ENCODE measurements at regions not wholly inside any gene's neighbourhood (a gene's known extent, or its start where the extent isn't known, plus 50 kb on each side); places are given as distances from the start of the nearest gene placed in this dataset.

DNA sequence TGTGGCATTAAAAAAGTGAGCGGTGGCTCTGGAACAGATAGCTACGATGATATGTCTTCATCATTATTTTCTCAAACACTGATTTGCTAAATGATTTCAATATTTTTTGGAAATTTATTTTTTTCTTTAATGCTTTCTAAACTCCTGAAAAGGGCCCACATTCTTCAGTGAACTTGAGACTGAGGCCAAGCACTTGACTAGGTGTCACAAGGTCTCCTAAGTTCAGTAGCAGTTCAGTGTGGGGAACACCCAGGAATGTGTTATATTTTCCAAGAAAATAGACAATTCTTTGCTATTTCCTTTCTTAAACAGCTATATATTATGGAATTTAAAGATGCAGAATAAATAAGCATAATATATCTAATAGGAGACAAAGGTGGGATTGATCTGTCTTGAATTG lies 850.9 kb downstream of the USP25 start:
- DNase-seq (ENCODE audit: low read depth): no peak

DNA sequence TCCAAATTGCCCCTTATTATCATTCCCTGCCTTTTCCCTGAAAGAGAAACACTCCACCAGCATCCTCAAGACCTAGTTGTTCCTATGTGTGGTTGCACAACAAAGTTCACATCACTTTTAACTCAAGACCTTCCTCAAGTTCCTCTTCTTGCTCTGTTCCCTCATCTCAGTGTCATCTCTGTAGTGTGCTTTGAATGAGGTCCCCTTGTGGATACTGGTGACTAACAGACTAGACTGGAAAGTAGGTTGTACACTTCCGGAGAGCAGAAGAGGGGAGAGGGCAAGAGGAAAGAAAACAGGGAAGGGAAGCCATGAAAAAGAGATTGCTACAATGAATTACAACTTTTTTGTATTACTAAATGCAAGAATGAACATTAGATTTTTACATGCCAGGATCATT lies 853.8 kb downstream of the USP25 start:
- no peak for DNase-seq (ENCODE audit: low read depth)

DNA sequence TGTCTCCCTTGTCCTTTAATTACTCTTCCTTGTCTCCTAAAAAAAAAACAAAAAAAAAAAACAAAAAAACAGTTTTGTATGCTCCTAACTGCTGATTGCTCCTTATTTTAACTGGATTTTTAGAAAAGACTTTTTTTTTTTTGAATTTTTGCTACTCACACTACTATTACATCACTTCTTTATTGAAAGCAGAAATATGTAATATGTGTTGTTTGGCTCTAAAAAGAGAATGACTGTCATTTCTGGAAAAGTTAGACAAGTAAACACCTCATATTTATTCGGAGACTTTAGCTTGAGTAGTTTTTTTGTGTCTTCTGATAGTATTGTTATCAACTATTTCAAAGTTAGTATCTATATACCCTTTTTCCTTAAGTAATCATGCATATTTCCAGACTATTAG lies 855.0 kb downstream of the USP25 start:
- no peak for DNase-seq (ENCODE audit: low read depth)

DNA sequence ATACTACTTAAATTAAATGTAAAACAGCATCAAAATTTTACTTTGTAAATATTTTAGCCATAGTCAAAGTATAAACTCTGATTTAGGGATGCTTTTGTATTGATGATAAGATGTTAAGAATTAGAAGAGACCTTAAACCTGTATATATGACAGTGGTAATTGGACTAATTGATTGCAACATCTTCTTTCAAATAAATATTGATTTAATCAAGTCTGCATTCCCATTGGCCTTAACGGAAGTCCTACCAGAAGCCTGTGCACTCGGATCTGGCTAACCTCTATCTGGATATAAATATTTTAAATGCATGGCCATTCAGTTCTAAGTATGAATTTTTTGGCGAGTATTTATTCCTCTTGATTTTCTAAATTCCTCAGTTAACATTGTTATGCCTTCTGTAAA lies 856.1 kb downstream of the USP25 start:
- no peak for DNase-seq (ENCODE audit: low read depth)

DNA sequence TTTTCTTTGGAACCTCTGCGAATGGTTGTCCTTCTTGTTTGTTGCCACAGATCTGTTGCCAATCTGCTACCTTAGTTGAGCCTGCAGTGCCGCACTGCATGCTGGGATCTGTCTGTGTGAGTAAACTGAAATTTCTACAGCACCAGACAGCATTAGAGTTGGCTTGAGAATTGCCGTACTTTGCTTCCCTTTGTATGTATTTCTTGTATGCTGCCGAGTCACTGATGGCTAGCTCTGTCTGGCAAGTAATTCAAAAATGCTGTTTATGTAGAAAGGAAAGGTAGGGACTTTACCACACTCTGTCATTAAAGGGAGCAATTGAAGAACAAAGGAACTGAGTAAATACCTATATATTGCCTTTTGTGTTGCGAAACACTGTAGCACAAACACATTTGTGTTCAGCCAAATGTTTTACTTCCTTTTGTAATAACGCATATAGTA lies 857.4 kb downstream of the USP25 start:
- DNase-seq (ENCODE audit: low read depth): no peak

DNA sequence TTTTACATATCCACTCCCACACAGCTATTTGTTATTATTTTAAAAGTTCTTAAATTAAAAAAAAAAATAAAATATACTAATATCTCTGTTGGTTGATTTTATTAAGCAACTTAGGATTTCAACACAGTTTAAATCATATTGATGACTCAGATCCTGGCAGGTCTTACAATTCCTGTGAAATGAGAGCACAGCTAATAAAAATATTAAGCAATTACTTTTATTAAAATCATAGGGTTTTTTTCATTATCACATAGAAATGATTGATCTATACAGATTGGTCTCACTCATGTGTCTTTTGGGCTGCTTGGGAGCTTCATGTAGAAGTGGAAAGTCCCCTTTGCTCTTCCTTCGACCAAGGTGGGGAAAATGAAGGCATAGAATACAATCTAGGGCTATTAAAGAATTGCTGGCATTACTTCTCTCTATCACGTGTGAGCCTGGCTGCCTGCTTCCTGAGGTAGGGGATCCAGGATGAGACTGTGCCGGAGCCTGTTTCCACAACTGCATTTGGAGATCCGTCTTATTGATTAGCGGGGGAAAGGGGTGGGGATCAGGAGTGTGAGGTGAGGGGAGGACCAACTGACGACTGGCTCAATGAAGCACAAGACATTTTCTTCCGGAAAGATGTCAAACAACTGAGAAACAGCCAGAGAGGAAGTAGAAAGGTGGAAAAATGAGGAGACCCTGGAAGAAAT lies 858.0 kb downstream of the USP25 start:
- DNase-seq (ENCODE audit: low read depth): no peak

DNA sequence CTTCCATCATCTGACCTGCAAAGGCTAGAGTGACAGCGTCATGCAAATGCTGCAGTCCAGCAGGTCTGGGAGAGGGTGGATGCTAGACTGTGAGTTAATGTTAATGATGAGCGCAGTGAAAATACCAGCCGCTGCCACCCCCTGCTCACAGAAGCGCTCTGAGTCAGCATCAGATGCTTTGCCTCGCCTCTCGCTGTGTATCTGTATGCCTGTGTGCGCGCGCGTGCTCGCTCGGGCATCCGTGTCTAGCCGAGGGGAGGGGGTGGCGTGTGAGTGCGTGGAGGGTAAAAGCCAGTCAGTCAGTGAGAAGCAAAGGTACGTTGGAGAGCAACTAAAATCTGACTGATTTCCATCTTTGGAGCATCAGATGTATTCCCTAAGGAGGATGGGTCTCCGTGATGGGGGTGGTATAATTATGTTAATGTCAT lies 858.7 kb downstream of the USP25 start:
- DNase-seq (ENCODE audit: low read depth): peak; percentile 20

DNA sequence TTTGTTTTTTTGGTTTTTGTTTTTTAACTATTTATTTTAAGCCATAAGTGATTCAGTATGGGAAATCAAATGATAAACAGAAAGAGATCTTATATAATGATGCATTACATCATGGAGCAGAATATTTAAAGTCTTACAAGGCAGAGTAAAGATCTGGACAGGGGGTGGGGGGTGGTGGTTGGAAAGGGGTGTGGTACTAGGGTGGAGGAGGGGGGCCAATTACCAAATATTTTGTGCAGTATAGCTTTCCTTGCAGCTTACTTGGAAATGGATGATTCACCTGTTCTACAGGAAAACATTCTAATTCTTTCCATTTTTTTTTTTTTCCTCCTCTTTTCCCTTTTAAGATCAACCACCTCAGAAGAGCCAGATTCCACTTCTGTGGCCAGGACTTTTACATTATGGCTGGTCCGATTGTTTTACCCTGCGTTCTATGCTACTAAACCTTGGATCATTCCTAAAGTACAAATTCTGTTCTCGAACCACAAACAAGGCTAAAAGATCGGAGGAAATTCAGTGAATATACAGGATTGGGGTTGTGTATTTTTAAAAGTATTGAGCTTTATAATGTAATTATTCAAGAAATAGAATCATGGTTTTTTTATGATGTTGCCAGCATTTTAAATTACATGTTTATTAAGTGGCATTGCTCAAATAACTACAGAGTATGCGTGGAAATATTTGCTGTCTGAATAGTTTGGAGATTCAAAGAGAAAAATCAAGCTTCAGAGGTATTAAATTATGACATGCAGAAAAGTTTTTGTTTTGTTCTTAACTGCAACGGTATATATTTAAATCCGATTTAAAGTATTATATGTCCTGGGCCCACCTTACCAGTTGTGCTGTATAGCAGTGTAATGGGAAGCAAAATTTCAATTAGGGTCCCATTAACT lies 859.5 kb downstream of the USP25 start:
- DNase-seq (ENCODE audit: low read depth): no peak

DNA sequence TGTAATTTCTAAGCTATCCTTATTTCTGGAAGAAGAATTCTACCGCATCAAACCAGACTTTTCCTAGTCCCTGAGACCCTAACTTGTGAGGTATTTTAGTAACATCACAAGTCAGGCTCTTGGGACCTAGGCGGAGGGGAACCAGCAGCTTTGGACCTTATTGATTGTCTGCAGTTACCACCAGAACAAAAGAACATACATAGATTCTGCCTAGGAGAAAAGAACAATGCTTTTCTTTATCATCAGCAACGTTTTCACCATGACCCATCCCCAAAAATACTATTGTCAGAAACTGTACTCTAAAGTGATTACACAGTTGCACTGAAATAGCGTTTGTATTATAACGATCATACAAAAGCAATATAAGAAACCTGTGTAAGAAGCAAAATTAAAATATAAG lies 860.4 kb downstream of the USP25 start:
- DNase-seq (ENCODE audit: low read depth): no peak

DNA sequence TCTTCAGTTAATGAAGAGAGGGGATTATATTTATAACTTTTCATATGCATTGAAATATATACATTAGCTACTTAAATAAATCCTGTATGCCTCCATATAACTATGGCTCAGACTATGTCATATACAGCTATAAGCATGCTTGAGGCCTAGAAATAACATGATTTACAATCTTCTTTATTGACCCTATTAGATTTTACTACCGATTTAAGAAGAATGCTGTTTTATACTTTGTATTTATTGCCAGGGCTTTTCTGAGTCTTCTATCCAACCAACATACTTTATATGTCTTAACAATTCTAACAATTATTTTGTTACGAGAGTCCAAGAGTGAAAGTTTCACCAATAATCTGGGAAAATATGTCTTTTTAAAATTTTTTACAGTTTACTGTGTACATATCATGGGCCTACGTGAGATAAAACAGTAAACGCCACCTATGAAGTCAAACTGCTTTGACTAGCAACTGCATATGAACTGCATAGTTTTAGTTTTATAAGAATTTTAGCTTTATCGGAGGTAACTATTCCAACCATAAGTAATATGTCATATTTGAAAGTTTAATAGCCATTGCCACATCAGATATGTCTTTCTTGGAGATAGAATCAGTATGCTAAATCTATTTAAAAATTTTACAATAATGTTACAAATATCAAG lies 861.0 kb downstream of the USP25 start:
- DNase-seq (ENCODE audit: low read depth): no peak

DNA sequence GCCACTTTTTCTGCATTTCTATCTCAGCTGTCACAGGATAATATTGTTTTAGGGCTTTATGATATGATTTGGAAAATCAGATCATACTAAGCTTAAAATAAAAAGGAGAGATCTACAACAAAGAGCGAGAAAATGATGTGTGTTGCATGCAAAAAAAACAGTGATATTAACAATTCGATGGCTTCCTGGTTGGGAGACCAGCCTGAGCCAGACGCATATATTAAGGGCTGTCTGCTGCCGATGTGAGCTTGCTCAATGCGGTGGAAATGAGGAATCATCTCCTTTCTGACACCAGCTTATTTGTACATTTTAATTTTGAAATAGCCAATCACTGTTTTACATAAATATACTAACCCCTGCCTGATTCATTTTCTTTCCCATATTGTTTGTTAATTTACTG lies 862.6 kb downstream of the USP25 start:
- no peak for DNase-seq (ENCODE audit: low read depth)

DNA sequence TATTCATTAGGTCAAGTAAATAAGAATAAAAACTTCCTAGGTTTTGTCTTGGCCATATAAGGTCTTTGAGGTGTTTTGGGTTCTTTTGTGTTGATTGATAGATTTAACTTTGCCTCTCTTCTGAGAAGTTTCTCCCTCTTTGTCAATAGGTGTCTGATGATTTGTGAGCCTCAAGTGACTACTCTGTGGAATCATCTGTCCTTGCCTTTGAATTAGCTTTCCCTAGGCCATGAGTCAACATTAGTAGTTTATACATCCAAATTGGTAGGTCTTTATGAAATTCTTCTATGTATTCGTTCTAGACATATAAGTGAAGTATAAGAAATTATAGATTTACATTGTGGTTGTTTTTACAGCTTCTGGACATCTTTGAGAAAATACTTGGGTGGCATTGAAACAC lies 864.4 kb downstream of the USP25 start:
- no peak for DNase-seq (ENCODE audit: low read depth)

DNA sequence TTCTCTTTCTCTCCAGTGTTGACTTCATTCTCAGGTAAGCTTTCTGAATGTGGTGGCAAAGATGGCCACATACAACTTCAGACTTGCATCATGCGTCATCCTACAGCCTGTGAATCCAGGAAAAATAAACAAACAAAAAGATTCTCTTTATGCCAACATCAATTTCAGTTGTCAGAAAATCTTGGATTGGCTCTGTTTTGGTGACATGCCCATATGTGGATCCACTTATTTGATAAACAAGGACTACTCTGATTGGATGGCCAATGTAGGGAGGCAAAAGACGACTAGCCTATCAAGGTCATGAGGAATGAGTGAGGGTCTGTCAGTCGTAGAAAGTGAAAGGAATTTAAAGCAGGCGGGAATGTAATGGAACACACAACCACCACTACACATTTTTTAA lies 866.6 kb downstream of the USP25 start:
- DNase-seq (ENCODE audit: low read depth): no peak

DNA sequence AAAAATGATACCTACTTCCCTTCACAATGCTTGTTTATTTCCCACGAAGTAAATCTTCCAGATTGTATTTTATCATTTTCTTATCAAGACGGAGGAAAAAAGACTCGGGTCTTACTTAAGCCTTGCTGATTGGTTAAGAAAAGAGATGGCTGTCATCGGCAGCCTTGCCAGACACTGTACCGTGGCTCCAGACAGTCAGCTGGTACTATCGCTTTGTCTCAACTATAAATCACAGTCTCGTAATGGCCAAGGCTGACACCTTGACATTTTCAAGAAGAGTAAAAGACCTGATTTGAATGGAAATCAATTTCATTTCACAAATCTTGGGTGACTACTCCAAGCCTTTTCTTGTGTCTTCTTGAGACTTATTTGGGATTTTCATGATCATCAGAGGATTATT lies 868.0 kb downstream of the USP25 start:
- DNase-seq (ENCODE audit: low read depth): no peak

DNA sequence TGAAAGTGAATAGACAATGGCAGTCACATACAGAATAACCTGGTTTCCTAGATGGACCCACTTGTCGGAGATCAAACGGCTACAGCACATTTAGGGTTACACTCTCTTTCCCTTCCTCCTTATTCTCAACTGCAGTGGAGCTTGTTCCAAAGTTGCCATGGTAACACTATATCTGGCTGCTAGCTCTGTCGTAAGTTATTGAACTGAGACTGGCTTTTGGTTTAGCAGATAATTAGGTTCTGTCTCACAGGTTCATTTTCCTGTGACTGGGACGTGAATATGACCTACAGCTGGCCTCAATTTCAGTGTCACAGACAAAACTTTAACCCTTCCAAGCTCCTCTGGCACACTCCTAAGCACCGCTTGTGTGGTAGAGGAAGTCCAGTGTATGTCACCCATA lies 875.8 kb downstream of the USP25 start:
- no peak for DNase-seq (ENCODE audit: low read depth)

DNA sequence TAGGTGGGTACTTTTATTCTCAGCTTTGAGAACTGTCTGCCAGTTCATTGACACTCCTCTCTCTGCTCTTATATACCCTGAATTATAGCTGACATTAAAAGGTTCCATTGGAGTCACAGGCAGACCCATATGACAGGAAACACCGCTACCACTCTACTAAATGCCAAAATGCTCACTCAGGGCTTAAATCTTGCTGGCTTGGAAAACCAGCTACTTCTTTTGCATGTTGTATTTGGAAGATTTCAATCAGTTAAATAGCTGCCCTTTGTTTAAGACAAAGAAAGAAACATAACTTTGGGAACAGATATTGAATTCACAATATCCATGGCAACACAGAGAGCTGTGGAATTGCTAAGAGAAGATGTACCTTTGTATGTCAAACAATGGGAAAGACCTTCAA lies 876.5 kb downstream of the USP25 start:
- no peak for DNase-seq (ENCODE audit: low read depth)

DNA sequence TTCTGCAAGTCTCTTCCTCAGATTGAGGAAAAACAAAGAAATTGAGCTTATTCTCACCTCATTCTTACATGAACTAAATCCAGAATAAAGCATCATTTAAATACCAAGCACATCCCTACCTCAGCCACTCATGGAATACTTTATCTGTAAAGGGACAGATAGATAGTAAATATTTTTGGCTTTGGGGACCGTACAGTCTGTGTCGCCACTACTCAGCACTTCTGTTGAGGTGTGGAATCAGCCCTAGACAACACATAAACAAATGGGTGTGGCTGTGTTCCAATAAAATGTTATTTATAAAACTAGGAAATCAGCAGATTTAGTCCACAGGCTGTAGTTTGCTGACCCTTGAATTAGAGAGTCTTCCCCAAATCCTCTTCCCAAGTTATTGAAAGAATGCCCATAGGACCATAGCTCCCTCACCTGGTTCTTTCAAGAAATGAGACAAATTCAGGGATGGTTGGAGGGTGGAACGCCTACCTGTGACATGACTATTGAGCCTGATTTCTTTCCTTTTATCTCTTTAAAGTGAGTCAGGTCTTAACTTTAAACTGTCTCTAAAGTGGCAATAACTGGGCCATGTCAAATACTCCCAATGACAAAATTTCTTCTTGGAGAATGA lies 878.5 kb downstream of the USP25 start:
- no peak for DNase-seq (ENCODE audit: low read depth)

DNA sequence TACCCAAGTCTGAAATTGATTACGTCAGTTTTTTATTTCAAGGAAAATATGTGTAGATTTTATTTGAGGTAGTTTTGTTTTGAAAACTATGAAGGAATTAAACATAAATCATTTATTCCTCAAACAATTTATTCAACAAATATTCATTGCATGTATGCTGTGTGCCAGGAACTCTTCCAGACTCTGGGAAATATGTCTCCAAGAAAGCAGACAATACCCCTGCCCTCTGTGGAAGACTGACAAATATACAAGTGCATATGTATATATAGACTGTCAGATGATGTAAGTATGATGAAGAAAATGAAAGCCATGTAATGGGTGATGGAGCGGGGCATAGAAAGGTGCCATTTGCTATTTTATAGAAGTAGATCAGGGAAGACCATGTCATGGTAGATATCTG lies 889.5 kb downstream of the USP25 start:
- no peak for DNase-seq (ENCODE audit: low read depth)

DNA sequence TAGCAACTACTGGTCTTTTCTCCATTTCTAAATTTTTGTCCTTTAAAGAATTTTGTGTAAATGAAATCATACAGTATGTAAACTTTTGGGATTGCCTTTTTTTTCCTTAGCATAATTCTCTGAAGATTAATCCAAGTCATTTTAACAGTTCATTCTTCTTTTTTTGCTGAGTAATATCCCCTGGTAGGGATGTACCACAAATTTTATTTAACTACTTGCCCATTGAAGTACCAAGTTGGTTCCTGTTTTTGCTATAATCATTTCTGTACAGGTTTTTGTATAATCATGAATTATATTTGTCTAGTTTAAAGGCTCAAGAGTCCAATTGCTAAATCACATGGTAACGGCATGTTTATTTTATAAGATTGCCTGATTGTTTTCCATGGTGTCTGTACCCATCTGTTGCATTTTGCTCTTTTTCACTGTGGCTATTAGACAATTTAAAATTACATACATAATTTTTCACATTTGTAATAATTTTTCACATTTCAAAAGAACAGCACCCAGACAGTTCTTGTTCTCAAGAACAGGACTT lies 891.1 kb downstream of the USP25 start:
- no peak for DNase-seq (ENCODE audit: low read depth)

DNA sequence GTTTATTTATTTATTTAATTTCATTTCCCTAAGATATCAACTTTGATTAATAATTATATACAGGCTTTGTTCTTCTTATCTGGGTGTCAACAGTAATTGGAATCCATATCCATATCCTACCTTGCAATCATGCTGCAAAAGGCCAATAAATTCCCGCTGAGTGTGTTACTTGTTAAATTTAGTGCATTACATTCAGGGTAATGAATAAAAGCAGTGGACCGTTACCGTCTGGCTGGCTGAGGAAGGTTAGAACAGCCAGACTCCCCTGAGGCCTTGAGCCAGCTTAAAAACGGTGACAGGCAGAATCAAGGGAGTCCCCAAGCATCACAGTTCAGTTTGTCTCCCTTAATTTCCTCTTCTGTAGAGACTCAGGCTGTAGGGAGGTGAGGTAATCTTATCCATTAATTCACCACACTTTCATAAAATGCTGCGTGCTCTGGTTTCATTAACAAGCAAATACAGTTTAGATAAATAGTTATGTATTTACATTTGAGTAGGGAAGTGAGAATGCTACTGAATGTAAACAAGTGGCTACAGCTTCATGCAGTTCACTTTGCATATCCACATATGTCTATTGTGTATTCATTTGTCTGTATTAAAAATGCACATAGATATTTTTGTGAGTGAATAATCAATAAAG lies 888.2 kb upstream of the CXADR start:
- no peak for DNase-seq (ENCODE audit: low read depth)

DNA sequence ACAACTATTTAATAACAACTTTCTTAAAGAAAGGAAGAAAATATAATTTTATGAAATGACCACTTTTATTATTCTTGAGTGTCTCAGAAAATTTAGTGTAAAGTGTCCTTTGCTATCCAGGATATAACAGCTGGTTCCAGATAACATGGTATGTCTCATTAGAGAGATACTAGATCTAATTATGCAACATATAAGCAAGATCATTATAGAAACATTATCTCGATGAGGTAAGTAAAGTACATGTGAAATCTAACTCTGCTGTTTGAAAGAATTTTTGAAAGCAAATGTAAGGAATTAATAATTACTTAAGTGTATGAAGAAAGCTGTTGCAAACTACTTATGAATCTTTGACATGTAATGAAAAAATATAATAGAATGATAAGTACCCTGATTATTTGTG lies 887.4 kb upstream of the CXADR start:
- DNase-seq (ENCODE audit: low read depth): no peak
